GM19452 (cell line): ENCODE measurements at regions not wholly inside any gene's neighbourhood (a gene's known extent, or its start where the extent isn't known, plus 50 kb on each side); places are given as distances from the start of the nearest gene placed in this dataset.

Experiments used
- ATAC-seq: cut with Tn5 transposase; IDR thresholded peaks from one replicate; pipeline ENCODE4 v1.9.1; 2021; ENCODE audit not compliant: unreplicated experiment

DNA sequence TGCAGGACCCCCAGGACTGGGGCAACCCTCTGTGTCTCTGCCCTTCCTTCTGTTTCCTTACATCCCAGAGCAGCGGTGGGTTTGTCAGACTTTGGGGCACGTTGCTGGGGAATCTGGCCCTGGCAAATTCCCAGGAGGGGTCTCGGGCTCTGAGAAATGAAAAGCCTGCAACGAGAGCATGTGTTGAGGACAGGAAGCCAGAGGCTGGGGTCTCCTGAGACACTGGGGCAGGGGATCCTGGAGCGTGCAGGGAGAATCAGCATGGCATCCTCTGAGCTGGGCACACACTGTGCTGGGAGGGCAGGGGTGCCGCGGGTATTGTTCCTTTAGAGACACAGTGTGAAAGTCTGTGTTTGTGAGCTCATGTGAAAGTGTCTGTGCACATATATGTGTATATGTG is 279.9 kb upstream of the PPP2R2D start:
- ATAC-seq, result no peak

DNA sequence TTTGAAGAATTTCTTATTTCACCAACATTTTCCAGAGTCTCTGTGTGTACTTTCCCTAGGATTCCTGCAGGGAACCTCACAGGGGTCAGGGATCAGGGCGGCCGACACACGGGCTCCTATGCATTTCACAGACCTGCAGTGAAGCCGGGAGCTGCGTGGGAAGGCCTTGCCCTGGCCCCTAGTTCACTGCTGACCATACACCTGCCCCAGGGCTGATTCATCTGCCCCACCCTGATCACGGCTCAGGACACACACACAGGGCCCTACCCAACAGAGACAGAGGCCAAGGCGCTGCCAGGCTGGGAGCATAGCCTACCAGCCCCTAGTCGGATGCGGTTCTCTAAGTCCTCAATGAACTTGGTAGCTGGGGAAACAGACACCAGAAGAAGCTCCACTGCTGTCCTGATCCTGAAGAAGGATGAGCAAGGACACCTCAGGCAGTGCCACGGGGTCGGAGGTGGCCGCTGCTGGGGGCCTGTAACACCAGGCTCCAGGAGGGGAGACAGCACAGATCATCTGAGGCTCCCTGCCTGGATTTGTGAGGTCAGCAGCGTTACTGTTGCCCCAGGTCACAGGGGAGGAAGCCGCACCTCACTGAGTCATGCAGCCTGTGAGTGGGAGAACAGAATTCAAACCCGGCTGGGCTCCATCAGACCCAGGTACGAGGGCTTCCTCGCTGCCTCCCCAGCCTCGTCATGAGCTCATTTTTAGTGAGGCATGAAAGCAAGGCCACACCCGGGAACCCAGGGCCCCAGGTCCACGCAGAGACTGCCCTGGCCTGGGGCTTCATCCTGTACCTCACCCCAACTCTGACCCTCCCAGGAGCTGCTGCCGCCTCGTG is 278.8 kb upstream of the PPP2R2D start:
- ATAC-seq, result no peak

DNA sequence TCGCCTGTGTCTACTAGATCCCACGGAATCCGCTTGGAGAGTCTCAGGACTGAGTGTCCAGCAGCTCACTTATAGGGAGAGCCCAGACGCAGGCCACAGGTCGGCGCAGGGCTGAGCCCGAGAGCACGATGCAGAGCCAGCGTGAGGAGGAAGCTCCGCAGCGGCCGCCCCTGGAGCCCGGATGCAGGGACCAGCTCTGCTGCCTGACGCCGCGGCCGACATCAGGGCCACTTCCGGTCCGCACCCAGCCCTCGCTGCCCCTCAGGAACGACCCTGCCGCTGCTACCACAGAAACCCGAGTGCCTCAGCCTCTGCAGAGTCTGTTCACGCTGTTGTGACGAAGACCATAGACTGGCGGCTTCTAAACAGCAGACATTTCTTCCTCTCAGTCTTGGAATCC is 275.8 kb upstream of the PPP2R2D start:
- no peak for ATAC-seq

DNA sequence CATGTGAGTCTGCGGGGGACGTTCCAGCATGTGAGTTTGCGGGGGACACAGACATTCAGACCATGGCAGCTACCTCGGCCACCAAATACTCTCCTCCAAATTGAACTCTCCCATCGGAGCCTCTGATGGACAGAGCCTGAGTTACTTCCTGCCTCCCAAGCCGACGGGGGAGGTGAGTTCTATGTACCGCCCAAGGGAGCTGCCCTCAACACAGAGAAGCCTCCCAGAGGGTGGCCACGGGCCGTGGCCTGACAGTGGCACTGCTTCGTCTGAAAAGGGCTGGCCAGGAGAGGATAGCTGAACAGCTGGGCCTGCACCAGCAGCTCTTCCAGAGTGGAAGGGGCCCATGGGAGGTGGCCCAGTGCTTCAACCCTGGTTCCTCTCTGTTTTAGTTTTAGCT is 274.5 kb upstream of the PPP2R2D start:
- no peak for ATAC-seq

DNA sequence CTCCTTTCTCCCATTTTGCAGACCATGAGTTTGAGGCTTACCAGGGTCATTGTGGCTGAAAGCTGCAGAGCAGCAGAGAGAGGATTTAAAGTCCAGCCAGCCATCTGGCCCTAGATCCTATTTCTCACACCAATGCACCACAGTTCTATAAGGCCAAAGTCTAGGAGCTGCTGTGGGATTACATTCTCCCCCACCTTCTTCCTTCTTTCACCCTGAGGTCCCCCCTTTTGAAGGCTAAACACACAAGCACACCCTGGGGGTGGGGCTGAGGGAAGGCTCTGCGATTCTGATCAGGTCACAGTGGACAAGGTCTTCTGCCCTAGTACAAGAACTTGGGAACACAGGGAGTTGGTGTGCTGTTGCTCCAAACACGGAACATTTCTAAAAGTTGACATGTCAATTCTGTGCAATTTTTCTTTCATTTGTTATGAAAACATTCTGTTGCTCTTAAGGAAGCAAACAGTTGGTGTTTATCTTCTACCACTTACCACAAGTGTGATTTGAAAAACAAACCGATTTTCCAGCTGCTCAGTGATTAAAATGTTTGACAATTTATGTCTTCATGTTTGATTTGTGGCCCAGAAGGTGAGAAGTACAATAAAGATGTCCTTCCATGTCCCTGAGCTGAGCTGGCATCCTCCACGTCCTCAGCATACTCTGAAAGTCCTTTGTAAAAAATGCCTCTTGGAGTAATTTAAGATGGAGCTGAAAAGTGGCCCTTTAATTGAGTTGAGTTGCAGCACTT is 271.6 kb upstream of the PPP2R2D start:
- no peak for ATAC-seq

DNA sequence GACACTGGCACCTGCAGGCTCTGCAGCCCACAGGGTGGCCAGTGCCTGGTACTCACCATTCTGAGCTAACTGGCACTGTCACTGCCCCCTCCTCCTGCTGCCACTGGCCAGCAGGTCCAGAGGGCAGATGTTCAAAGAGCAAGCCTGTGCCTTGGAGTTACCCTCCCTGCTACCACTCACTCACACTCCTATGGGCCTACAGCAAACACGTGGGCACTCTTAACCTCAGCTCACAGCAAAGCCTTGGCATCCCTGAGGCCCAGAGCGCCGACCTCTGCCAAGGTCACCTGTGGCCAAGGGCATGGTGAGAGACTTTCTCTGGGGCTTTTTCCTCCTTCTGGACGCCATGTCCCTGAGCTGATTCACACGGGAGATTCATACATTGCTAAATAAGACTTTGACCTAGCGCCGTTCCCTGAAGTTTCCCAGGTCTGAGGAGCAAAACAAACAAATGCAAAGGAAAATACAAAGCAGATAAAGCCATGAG is 270.0 kb upstream of the PPP2R2D start:
- no peak for ATAC-seq

DNA sequence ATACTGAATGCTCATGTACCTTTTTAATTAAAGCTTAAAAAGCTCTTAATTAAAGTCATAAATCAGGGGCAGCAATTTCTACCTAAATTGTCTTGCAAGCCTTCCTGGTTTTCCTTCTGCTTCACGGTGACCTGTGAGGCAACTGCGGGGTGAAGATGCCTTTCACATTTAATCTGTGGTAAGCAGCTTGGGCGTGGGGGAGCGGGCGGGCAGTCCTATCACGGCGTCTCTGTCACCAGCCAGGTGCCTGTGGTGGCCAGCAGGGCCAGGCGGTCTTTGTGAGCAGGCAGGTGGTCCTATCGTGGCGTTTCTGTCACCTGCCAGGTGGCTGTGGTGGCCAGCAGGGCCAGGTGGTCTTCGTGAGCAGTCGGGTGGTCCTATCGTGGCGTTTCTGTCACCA is 269.2 kb upstream of the PPP2R2D start:
- no peak for ATAC-seq

DNA sequence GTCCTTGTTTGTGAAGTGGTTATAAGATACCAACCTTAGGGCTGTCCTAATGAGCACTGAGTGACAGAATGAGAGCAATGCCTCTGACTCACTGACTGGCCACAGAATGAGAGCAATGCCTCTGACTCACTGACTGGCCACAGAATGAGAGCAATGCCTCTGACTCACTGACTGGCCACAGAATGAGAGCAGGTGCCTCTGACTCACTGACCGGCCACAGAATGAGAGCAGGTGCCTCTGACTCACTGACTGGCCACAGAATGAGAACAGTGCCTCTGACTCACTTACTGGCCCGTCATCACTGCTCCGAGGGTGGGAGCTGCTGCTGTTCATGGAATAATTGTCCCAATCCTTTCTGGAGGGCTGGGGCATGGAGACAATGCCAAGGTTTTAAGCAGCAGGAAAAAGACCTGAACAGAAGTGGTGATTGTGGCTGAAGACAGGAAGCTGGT is 265.2 kb upstream of the PPP2R2D start:
- ATAC-seq, result no peak

DNA sequence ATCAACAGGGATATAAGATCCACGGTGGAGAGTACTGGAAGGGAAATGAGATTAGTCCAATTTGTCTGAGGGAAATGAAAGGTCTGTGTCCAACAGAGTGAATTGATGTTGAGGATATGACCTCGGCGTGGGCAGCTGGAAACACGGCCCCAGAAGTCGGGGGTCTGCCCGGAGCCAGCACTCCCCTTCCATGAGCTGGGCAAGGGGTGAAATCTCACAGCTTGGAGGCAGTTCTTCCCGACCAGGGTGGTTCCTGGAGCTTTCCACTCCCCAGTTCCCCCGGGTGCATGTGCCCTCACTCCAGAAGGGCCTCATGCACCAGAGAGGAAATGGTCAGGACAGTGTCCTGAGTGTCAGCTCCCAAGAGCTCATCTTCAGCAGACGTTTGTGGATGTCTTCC is 264.7 kb upstream of the PPP2R2D start:
- no peak for ATAC-seq

DNA sequence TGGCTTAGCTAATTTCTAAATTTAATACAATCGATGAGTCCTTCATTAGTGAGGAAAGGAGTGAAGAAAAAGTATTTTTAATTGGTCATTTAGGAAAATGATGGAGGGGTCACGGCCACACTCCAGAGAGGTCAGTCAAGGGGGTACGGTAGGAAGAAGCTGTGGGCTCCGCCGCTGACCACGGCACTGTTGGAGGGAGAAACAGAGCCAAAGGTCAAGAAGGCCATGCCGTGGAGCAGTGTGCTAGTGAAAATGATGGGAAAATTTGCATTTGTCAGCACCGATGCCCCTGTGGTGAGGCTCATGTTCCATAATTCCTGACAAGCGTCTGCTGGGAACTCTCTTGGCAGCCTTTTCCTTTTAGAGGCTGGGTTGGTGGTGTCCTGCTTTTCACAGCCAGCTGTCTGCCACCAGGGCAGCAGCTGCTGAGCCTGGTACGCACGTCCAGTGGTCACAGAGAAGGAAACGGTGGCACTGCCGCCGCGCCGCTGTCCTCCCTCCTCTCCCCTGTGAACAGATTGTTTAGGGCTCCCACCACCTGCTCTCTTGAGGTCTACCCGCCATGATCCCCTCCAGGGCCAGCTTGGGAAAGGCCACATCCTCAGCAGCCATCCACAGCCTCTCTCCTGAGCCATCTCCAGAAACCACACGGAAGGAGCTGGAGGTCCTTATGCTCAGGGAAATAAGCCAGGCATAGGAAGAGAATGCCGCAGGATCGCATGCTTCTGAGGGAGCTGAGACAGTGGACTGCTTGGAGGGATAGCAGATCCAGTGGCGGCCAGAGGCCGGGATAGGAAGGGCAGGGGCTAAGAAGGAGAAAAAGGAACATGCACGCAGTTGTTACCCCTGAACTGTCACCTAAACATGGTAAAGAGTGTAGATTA is 263.7 kb upstream of the PPP2R2D start:
- no peak for ATAC-seq

DNA sequence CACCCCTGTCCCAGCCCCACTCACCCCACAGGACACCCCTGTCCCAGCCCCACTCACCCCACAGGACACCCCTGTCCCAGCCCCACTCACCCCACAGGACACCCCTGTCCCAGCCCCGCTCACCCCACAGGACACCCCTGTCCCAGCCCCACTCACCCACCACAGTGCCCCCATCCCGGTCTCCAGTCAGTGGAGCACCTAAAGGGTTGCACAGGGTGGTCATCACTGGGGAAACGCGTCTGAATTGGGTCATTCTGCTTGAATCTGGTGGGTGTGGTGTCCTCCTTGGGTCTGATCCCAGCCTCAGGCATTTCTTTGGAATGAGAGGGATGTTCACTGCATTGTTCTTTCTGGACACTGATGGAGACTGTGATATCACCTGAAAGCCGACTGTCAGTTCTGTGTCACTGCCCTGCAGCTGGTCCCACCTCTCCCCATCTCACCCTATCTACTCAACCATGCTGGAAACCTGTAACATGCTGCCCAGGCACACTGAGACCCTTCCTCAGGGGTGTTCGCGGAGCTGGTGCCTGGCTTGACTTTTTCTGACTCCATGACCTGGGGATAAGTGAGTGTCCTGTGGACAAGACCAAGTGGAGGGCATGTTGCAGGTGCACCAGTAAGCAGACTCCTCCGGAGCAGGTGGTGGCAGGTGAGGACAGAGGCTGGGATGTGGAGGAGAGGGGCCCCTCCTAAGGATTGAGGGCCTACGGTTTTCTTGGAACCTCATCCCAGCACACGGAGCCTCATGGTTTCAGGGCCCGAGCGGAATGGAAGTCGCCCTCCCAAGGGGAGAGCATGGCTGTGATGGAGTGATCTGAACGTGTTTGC is 262.5 kb upstream of the PPP2R2D start:
- ATAC-seq, result no peak

DNA sequence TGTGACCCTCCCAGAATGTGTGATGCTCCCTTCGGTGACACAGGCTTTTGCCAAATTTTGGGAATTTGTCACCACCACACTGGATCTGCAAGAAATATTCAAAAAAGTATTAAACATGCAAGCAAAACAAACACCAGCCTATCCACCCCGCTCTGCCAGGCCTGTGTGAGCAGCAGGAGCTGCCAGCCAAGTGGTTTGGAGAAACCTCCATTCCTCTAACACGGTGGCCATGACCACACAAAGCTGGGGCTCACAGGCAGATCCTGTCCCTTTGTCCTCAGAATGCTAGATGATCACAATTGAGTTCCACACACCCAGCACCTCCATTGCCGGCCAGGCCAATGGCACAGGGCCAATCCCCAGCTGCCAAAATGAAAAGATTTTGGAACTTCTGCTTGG is 261.9 kb upstream of the PPP2R2D start:
- no peak for ATAC-seq

DNA sequence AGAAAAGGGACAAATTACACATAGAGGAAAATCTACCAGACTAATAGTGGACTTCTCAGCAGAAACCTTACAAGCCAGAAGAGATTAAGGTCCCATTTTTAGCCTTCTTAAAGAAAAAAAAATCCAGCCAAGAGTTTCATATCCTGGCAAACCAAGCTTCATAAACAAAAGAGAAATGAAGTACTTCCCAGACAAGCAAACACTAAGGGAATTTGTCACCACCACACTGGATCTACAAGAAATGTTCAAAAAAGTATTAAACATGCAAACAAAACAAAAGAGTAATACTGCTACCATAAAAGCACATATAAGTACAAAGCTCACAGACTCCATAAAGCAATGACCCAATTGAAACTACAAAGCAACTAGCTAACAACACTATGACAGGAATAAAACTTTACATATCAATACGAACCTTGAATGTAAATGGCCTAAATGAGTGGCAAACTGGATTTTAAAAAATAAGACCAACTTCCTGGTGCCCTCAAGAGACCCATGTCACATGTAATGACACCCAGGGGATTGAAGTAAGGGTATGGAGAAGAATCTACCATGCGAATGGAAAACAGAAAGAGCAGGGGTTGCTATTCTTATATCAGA is 260.7 kb upstream of the PPP2R2D start:
- no peak for ATAC-seq

DNA sequence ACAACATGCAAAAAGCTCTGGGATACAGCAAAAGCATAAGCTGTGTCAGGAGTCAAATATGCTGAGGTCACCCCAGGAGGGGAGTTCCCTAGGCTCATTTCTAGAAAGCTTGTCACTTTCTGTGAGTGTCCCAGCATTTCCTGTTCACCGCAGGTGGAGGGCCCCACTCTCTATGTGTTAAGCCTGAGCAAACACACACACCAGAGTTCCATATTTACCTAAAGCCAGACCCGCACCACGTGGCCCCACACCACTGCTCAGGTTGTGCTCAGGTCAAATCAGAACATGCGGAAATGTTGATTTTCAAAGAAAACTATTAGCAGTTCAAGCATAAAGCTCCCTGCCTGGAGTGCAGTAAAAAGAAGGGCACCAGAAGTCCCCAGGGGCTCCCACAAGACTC is 259.6 kb upstream of the PPP2R2D start:
- peak; percentile 99 for ATAC-seq

DNA sequence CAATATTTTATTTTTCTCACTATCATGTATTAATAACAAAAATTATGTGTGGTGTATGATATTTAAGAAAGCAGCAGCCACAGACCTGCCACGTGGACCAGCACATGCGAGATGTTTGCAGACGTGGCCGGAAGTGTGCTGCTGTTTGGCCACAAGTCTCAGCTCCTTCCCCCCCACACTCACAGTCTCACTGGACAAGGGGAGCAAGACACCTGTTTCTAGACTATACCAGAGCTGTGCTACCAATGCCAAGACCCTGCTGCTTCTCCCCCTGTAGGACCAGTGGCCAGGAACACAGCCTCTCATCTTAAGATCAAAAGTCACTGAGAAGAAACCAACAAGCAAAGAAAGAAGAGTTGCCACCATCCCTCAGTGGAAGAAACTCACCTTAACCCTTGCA is 258.9 kb upstream of the PPP2R2D start:
- no peak for ATAC-seq

DNA sequence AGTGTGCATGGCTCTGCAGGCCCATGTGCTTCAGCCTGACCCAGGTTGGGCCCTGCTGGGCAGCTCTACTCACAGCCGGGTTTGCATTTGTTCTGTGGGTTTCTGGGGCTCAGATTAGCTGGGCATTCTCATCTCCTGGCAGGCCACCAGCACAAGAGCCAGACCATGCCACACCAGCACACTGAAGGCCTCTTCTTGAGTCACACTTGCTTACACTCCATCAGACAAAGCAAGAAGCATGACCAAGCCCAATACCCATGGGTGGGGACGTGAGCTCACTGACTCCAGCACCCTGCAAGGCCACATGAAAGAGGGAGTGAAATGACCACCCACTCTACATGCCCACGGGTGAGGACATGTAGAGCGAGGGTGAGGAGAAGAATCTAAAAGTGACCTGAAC is 257.8 kb upstream of the PPP2R2D start:
- ATAC-seq, result no peak

DNA sequence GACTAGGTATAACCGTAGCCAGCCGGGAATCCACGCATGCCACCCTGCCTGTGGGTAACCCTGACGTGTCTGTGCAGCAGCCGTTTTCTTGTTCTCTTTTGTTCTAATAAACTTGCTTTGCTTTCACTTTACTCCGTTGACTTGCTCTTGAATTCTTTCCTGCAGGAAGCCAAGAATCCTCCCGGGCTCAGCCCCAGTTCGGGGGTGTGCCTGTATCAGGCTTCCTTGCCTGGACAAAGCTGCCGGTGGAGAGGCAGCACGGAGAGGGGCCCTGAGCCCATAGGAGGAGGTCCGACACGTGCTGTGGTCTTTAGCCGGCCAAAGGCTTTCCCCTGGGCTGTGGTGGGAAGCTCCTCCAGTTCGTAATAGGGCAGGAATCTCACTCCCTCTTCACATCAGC is 256.5 kb upstream of the PPP2R2D start:
- ATAC-seq, result no peak

DNA sequence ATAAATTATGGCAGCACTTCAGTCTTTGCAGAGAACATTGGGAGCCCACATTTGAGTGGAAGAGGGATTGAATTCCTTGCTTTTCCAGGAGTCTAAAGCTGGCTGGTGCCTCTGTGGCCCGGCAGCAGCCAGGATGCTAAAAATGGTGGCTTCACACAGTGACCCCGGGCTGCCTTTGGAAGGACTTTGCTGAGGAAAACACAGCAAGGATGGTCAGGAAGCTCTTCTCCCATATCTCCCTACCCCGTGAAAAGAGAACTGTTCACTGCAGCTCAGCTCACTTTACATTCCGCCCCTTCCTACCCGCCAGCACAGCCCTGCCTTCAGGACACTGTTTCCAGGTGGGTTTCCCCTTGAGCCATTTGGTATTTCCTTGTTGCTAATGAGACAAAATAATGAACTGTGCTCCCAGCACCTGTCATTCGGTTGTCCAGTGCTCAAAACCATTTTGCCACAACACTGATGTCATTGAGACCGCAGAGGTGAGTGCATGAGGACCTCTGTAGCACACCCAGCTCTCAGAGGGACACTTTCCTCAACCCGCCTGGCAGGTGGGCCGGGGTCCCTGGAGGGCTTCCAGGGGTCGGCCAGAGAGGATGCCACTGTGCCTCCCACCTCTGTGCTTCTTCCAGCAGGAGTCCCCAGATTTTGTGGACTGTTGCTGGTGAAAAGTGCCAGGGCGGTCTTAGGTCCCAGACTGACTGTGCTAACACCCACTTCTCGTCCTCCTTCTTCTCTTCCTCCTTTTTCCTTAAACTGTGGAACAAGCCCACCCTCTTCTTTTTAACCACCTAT is 255.7 kb upstream of the PPP2R2D start:
- ATAC-seq, result no peak

DNA sequence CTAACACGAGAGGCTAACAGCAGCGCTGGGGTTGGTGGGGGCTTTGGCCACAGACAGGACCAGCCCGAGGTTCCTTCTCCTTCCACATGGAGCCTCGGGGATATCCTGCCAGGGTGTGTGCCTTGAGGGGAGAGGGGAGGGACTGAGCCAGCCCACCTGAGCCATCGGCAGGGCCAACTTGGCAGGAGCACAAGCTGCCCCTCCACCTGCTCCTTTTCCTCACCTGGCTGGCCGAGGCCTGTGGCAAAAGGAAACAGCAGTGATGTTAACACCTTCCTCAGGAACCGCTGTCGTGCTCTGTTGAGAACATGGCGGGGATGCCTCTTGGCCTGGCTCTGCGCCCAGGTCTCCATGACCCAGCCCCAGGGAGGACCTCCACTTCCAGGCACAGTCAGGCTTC is 255.1 kb upstream of the PPP2R2D start:
- ATAC-seq, result no peak
